ENCODE measurements at regions not wholly inside any gene's neighbourhood (a gene's known extent, or its start where the extent isn't known, plus 50 kb on each side); places are given as distances from the start of the nearest gene placed in this dataset.
"Not testable (repeated sequence)": the region's sequence is repeated elsewhere in the genome, so short reads cannot be mapped to it uniquely, and the experiment has no call there.

- no peak for DNase-seq (ENCODE audit: low read depth)
- no peak overlapping the region for H3K4me3 ChIP-seq (ENCODE audit: low read depth, low read length)
These were observed 239.9 kb downstream of the TLE3 start for GRCh38 chr15:69857686-69858391.

DNA sequence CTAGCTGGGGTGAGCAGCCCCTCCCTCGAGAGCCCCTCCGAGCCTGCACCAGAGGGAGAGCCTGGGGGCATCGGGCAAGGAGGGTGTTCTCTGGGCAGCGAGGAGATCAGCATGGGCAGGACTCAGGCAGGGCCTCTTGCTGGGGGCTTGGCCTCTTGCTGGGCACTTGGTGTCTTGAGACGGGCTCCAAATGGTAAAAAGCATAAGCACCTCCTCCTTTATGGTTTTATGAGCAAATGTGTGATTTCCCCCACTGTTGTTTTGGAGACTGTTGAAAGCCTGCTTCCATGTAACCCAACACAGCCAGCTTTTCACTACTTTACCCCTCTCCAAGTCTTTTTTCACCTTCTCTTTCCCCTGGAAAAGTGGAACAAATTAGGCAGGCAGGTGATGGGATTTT lies 239.3 kb downstream of the TLE3 start:
- DNase-seq (ENCODE audit: low read depth) = no peak
- no peak overlapping the region for H3K4me3 ChIP-seq (ENCODE audit: low read depth, low read length)

DNA sequence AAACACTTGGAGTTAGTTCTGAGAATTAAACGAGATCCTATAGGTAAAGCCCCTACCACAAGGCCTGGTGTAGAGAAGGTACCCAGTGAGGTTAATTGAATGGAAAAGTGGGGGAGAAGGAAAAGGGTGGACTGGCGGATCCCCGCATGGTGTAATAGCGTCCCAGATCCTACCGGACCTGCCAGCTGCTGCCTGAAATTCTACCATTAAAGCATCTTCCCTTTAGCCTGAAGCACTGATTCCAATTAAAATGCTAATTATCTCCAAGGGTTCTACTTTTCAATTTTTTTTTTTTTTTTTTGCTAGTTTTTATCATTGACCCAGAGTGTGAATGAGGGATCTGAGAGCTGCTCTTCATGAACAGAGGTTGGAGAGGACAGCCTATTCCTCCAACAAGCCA lies 237.9 kb downstream of the TLE3 start:
- H3K4me3 ChIP-seq (ENCODE audit: low read depth, low read length) = no peak overlapping the region
- DNase-seq (ENCODE audit: low read depth) = no peak

- H3K4me3 ChIP-seq (ENCODE audit: low read depth, low read length) = no peak overlapping the region
- no peak for DNase-seq (ENCODE audit: low read depth)
These were observed 237.4 kb downstream of the TLE3 start for GRCh38 chr15:69860321-69860720.

DNA sequence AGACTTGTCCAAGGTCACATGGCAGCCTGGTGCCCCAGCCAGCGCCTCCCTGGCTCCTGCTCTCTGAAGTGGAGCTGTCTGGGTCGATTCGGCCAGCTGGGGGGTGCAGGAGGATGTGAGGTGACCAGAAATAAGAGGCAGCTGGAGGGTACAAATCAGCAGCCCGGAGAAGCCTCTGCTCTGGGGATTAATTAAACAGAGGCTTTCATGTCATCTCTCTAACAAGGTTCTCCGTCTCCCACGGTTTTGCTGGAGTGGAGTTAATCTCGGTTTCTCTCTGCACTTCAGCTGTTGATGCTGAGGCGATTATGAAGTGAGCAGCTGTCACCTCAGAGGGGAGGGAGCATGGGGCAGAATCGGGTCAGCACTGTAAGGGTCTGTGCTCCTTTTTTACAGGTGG lies 236.8 kb downstream of the TLE3 start:
- no peak overlapping the region for H3K4me3 ChIP-seq (ENCODE audit: low read depth, low read length)
- DNase-seq (ENCODE audit: low read depth) = no peak

- H3K4me3 ChIP-seq (ENCODE audit: low read depth, low read length) = no peak overlapping the region
- no peak for DNase-seq (ENCODE audit: low read depth)
These were observed 236.2 kb downstream of the TLE3 start for GRCh38 chr15:69861331-69862171.

GRCh38 chr15:69862540-69862939 lies 235.2 kb downstream of the TLE3 start:
- no peak for DNase-seq (ENCODE audit: low read depth)
- no peak overlapping the region for H3K4me3 ChIP-seq (ENCODE audit: low read depth, low read length)

DNA sequence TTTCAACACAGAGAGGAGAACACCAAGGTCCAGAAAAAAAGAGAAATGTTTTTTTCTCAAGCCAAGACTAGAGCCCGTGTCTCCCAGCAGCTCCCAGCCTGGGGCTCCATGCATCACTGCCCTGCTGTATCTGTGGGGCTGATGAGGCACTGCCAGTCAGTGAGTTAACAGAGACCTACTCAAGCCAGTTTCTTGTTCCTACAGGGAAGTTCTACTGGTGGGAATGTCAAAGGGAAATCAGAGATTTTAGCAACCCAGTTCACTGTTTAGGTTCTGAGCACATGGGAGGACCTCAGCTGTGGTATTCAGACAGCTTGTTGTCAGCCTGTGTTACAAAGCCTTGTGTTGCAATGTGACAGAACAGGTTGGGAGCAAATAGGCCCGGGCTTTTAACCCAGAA lies 234.3 kb downstream of the TLE3 start:
- DNase-seq (ENCODE audit: low read depth) = no peak
- H3K4me3 ChIP-seq (ENCODE audit: low read depth, low read length) = no peak overlapping the region

DNA sequence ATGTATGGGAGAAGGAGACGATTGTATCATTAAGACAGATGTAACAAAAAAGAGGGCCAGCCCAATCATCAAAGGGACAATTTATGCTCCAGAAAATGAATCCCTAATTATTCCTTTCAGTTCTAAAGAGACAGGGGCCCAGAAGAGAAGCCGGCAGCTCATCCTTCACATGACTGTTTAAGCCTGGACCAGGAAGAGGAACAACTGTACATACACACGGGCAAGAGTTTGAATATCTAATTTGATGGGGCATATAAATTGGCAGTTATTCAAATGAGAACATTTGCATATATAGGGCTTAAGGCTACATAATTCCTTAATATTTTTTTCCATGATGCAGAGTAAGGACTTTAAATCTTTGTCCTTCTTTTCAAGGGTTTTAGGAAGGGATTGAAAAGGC lies 232.3 kb downstream of the TLE3 start:
- no peak overlapping the region for H3K4me3 ChIP-seq (ENCODE audit: low read depth, low read length)
- DNase-seq (ENCODE audit: low read depth) = no peak

- H3K4me3 ChIP-seq (ENCODE audit: low read depth, low read length) = no peak overlapping the region
- no peak for DNase-seq (ENCODE audit: low read depth)
These were observed 229.0 kb downstream of the TLE3 start for GRCh38 chr15:69868756-69869155.

DNA sequence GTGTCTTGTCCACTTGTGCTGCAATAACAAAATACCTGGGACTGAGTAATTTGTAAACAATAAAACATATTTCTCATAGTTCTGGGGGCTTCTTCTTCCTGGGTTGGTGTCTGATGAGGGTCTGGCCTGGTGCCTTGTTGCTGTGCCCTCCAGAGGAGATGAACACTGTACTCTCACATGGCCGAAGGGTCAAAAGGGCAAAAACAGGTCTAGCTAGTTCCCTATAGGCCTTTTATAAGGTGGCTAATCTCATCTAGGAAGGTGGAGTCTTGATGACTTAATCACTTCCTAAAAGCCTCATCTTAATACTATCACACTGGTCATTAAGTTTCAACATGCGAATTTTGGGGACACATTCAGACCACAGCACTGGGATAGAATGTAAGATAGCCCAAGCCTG lies 228.4 kb downstream of the TLE3 start:
- DNase-seq (ENCODE audit: low read depth) = no peak
- no peak overlapping the region for H3K4me3 ChIP-seq (ENCODE audit: low read depth, low read length)

- H3K4me3 ChIP-seq (ENCODE audit: low read depth, low read length) = no peak overlapping the region
- no peak for DNase-seq (ENCODE audit: low read depth)
These were observed 227.7 kb downstream of the TLE3 start for GRCh38 chr15:69869881-69870505.

DNA sequence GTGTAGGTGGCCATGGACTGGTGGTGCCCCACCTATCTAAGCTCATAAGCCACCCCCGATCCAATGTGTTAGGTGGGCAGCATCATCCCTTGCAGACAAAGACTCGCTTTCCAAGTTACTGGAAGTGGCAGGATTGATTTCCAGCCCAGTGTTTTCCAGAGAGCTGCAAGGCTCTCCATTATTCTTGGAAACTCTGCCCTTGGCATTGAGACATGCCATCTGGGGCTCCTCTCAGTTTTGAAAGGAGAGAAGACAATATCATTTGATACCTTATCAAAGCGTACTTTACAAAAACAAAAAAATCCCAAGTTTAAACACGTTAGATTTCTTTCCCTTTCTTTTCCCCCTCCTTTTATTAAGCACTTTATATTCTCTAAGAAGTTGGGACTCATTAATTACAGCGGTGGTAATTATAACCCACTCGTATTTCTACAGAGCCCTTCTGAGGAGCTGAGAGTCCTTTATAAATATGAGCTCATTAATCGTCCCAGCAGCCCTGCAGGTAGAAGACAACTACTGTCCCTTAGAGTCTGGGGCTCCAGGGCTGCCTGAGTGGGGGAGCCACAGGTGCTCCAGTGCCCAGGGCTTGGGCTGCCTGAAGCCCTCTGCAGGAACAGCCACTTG lies 226.1 kb downstream of the TLE3 start:
- H3K4me3 ChIP-seq (ENCODE audit: low read depth, low read length) = no peak overlapping the region
- DNase-seq (ENCODE audit: low read depth) = no peak

GRCh38 chr15:69873807-69874206 lies 223.9 kb downstream of the TLE3 start:
- no peak for DNase-seq (ENCODE audit: low read depth)
- no peak overlapping the region for H3K4me3 ChIP-seq (ENCODE audit: low read depth, low read length)

- no peak overlapping the region for H3K4me3 ChIP-seq (ENCODE audit: low read depth, low read length)
- DNase-seq (ENCODE audit: low read depth) = no peak
These were observed 223.4 kb downstream of the TLE3 start for GRCh38 chr15:69874321-69874720.

DNA sequence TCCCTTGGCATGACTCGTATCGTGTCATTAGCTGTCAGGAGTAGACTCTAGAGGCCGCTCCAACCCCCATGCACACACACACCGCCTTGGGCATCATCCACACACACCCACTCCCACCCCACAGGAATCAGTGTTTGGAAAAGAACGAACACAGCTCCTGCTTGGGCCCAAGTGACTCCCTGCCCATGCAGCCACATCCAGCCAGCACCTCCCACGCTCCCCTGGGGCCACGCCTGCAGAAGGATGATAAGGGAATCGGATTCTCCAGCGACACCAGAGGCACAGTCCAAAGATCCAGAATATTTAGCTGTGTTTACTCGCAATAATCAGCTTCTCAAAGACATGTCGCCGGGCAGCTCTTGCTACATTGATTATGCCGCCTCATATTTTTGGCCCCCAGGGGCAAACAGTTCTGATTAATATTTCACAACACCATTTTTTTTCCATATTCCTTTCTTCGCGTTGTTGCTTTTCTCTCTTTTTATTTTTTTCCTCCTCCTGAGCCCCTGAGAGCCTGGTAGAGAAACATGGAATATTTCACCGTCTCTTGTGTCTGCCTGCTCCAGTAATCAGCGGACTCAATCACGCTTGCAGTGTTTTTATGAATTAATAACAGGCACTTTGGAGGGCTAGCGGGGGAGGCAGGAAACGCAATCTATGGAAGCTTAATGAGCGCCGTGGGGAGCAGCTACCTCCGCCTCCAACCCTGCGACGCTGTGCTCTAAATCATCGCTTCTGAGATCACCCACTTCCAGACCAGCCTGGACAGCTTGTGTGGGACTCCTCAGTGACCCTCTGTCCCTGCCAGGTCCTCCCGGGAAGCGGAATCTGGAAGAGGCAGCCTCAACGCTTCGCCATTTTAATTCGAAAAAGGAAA lies 221.4 kb downstream of the TLE3 start:
- DNase-seq (ENCODE audit: low read depth) = no peak
- no peak overlapping the region for H3K4me3 ChIP-seq (ENCODE audit: low read depth, low read length)

- not testable (repeated sequence) for H3K4me3 ChIP-seq (ENCODE audit: low read depth, low read length); DNase-seq (ENCODE audit: low read depth)
These were observed 217.8 kb downstream of the TLE3 start for GRCh38 chr15:69879963-69880362.

GRCh38 chr15:69880571-69881301 lies 217.0 kb downstream of the TLE3 start:
- no peak overlapping the region for H3K4me3 ChIP-seq (ENCODE audit: low read depth, low read length)

DNA sequence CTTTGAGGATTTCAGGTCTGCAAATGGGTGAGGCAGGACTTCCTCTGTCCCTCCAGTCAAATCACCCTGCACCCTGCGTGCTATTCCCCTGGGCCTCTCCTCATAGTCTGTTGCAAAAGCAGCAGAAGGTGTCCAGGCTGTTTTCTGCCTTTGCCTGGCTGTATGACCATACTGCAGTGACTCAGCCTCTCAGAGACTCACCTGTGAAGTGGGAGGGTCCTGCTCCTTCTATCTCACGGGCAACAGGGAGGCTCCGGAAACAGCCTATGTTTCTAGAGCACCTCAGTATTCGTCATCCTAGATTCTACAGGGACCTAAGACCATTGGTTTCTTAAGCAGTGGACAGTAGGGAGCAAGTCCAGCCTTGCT lies 216.4 kb downstream of the TLE3 start:
- no peak for DNase-seq (ENCODE audit: low read depth)

More at GRCh38 chr15:69880571-69881301, 217.0 kb downstream of the TLE3 start:
- DNase-seq (ENCODE audit: low read depth) = no peak

More for the DNA sequence above, 216.4 kb downstream of the TLE3 start:
- H3K4me3 ChIP-seq (ENCODE audit: low read depth, low read length) = no peak overlapping the region
